Hepatocyte (in vitro differentiated cells): ENCODE measurements at regions not wholly inside any gene's neighbourhood (a gene's known extent, or its start where the extent isn't known, plus 50 kb on each side); places are given as distances from the start of the nearest gene placed in this dataset.

ENCODE experiments used
- EZH2 ChIP-seq: fragments of 200-600 bp; sonication (generic); IDR thresholded peaks from 2 replicates; pipeline ENCODE4 v1.6.1; 2016; ENCODE audit warnings: antibody characterized with exemption, mild to moderate bottlenecking, borderline replicate concordance
- TF ChIP-seq, protein P1 (sequence below): fragments of 200-600 bp; sonication (generic); IDR thresholded peaks from 2 replicates; pipeline ENCODE4 v1.5.1; 2016; ENCODE audit warnings: antibody characterized with exemption, mild to moderate bottlenecking; ENCODE audit not compliant: poor library complexity

DNA sequence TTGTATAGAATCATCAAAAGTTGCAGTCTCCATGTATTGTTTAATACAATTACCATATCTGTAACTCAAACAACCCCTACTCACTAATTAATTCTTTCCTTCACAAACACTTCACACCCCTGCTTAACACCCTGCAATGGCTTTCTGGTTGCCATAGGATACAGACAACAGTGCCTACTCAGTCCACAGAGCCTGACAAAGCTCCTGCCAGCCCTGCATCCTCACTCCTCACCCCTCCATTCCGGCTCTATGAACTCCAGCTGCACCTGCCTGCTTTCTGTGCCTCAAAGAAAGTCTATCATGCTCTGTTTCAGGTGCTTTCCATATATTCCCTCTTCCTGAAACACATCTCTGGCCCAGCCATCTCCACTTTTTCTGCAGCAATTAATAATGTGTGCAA is 253.4 kb downstream of the HACE1 start:
- TF ChIP-seq, protein P1, sequence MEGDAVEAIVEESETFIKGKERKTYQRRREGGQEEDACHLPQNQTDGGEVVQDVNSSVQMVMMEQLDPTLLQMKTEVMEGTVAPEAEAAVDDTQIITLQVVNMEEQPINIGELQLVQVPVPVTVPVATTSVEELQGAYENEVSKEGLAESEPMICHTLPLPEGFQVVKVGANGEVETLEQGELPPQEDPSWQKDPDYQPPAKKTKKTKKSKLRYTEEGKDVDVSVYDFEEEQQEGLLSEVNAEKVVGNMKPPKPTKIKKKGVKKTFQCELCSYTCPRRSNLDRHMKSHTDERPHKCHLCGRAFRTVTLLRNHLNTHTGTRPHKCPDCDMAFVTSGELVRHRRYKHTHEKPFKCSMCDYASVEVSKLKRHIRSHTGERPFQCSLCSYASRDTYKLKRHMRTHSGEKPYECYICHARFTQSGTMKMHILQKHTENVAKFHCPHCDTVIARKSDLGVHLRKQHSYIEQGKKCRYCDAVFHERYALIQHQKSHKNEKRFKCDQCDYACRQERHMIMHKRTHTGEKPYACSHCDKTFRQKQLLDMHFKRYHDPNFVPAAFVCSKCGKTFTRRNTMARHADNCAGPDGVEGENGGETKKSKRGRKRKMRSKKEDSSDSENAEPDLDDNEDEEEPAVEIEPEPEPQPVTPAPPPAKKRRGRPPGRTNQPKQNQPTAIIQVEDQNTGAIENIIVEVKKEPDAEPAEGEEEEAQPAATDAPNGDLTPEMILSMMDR: no peak
- no peak for TF ChIP-seq EZH2
